Tibial artery (tissue), 4 donors: ENCODE measurements at regions not wholly inside any gene's neighbourhood (a gene's known extent, or its start where the extent isn't known, plus 50 kb on each side); places are given as distances from the start of the nearest gene placed in this dataset.

ENCODE experiments used
- DNase-seq, 2 donors: peaks; one replicate each; pipeline ENCODE4 v3.0.0-alpha.2; 2019
- H3K27ac ChIP-seq, 2 donors: fragments of 200-600 bp; sonication (generic) in 1 of 2; 1 replicate in 1 of 2; 2 replicates in 1 of 2; pipeline ENCODE4 v1.5.1; 2018 to 2019; ENCODE audit warnings: mild to moderate bottlenecking in 1 of 2
- H3K27me3 ChIP-seq, 2 donors: fragments of 200-600 bp; sonication (generic) in 1 of 2; one replicate each; pipeline versions ENCODE4 v1.5.1 to v1.6.0; 2016 to 2019
- H3K36me3 ChIP-seq, 3 donors: fragments of 200-600 bp; sonication (generic) in 2 of 3; one replicate each; pipeline ENCODE4 v1.5.1; 2016 to 2019; ENCODE audit warnings: mild to moderate bottlenecking in 2 of 3
- H3K4me1 ChIP-seq, 4 donors: fragments of 200-600 bp; sonication (generic) in 2 of 4; 1 replicate in 3 of 4; 2 replicates in 1 of 4; pipeline ENCODE4 v1.5.1; 2016 to 2019
- H3K4me3 ChIP-seq, 2 donors: fragments of 200-600 bp; sonication (generic) in 1 of 2; 1 replicate in 1 of 2; 2 replicates in 1 of 2; pipeline ENCODE4 v1.5.1; 2018 to 2019; ENCODE audit warnings: mild to moderate bottlenecking in 2 of 2
- H3K9me3 ChIP-seq, 3 donors: fragments of 200-600 bp; sonication (generic) in 1 of 3; one replicate each; pipeline ENCODE4 v1.5.1; 2016 to 2019
- CTCF ChIP-seq, 2 experiments: fragments of 200-600 bp in 1 of 2; fragments of 450-650 bp in 1 of 2; IDR thresholded peaks; one replicate each; pipeline ENCODE4 v1.5.1; 2017 to 2019; ENCODE audit warnings: antibody characterized with exemption in 2 of 2, mild to moderate bottlenecking in 1 of 2, moderate library complexity in 1 of 2
- intact Hi-C: fragments of 100-400 bp; cut with DNase I; formaldehyde crosslinking; loops from one replicate; pipeline ENCODE4 v1.15.0; 2023; ENCODE audit warnings: low total_unique reads

- DNase-seq = no peak
- no peak for TF ChIP-seq CTCF (IDR thresholded peaks at IDR 0.05)
- Histone ChIP-seq H3K9me3 (no peaks in the 10 kb centered on the region), H3K36me3 (no peaks in the 10 kb centered on the region), H3K27ac (no peak overlapping the region), H3K4me1 (peaks cover 0 to 7% (median 0%) of the 10 kb centered on the region in 4 donors), H3K4me3 (no peak overlapping the region), H3K27me3 (no peaks in the 10 kb centered on the region)
- intact Hi-C loops = no loop called here
Observed at GRCh38 chr18:22279741-22280452, 110.5 kb downstream of the GATA6 start.

DNA sequence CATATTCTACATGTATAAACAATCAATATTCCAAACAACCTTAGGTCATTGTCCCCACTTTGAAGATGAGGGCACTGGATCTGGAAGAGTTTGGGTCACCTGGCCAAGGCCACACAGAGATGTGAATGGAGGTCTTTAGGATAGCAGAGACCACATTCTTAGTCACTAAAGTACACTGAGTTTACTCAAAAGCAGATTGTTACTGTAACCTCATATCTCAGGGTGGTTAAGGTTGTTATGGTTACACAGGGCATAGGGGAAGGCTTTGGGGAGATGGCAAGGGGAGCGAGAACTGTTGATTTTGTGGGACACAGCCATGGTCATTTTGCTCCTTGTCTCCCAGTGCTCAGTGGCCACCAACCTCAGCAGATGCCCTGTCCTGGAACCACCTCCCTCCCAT lies 109.4 kb downstream of the GATA6 start:
- Histone ChIP-seq H3K4me3 (no peak overlapping the region), H3K36me3 (no peaks in the 10 kb centered on the region), H3K4me1 (peaks cover 0 to 7% (median 0%) of the 10 kb centered on the region in 4 donors), H3K9me3 (no peaks in the 10 kb centered on the region), H3K27ac (no peak overlapping the region), H3K27me3 (no peaks in the 10 kb centered on the region)
- intact Hi-C loops = no loop called here
- no peak for TF ChIP-seq CTCF (IDR thresholded peaks at IDR 0.05)
- no peak for DNase-seq

GRCh38 chr18:22277758-22278157 lies 108.4 kb downstream of the GATA6 start:
- Histone ChIP-seq H3K36me3 (no peaks in the 10 kb centered on the region), H3K27ac (no peak overlapping the region), H3K27me3 (no peaks in the 10 kb centered on the region), H3K9me3 (no peaks in the 10 kb centered on the region), H3K4me3 (no peak overlapping the region), H3K4me1 (peaks cover 0 to 5% (median 0%) of the 10 kb centered on the region in 4 donors)
- no peak for DNase-seq
- intact Hi-C loops = no loop called here
- no peak for TF ChIP-seq CTCF (IDR thresholded peaks at IDR 0.05)

- intact Hi-C loops = no loop called here
- H3K27ac ChIP-seq = no peak overlapping the region
- no peaks in the 10 kb centered on the region for H3K4me1 ChIP-seq
- no peaks in the 10 kb centered on the region for H3K36me3 ChIP-seq
- TF ChIP-seq CTCF (IDR thresholded peaks at IDR 0.05) = no peak
- no peak overlapping the region for H3K4me3 ChIP-seq
- no peaks in the 10 kb centered on the region for H3K9me3 ChIP-seq
- no peak for DNase-seq
- no peaks in the 10 kb centered on the region for H3K27me3 ChIP-seq
Observed at GRCh38 chr18:22276334-22276713, 106.9 kb downstream of the GATA6 start.

DNA sequence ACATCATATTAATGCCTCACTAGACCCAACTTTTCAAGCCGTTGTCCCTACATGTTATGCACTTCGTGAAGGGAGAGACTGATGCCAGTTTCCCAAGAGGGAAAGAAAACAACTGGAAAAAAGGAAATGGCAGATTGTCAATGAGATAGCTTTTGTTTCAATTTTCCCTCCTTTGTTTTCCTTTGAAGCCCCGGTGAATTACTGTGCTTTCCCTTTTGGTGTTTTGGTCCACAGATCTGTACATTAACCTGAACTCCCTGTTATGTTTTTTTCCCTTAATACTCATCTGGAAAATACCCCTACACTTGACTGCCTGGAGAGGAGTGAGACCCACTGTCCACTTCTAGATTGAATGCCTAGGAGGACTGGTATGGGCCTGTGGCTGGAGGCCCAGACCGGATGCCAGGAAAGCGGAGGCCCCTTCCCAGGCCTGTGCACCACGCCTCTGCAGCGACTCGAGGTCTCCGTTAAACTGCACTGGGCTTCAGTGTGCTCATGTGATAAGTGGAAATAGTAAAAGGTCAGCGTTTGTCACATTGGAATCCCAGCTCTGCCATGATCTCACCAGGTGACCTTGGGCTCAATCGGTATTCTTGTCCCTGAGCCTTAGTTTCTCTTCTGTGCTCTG lies 106.4 kb downstream of the GATA6 start:
- Histone ChIP-seq H3K27me3 (no peaks in the 10 kb centered on the region), H3K4me1 (no peaks in the 10 kb centered on the region), H3K4me3 (no peak overlapping the region), H3K36me3 (no peaks in the 10 kb centered on the region), H3K9me3 (no peaks in the 10 kb centered on the region), H3K27ac (no peak overlapping the region)
- no peak for DNase-seq
- intact Hi-C loops = no loop called here
- no peak for TF ChIP-seq CTCF (IDR thresholded peaks at IDR 0.05)
